ENCODE measurements at regions not wholly inside any gene's neighbourhood (a gene's known extent, or its start where the extent isn't known, plus 50 kb on each side); places are given as distances from the start of the nearest gene placed in this dataset.

DNA sequence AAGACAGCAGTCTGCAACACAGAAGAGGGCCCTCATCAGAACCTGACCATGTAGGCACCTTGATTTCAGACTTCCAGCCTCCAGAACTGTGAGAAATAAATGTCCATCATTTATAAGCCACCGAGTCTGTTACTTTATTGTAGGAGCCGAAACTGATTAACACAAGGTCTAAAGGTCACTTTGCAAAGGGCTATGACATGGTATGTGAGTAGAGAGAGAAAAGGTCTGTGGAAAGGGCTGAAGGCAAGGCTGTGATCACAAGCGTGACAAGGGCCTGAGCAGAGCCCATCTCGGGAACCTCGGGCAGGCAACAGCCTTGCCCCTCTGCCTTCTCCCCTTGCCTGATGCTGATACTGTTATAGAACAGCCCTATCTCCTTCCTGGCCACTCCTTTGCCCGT is 73.4 kb upstream of the TEAD1 start:
- intact Hi-C loops (cut with micrococcal nuclease; ENCODE audit: unreplicated experiment) (no loop called here), in situ Hi-C loops (cut with MboI) (no loop called here)
- no peak overlapping the region for H3K27ac ChIP-seq (ENCODE audit: control insufficient read depth, insufficient read depth)
- 0% methylated on average over 6 of the region's 6 CpGs for WGBS (ENCODE audit: insufficient coverage, insufficient replicate concordance, low lambda C conversion rate, missing lambda C conversion rate)
- ChIA-PET POLR2A (no interaction called here), SMC1A (ENCODE audit: uncharacterized antibody, unreplicated experiment) (interaction anchor here (0.9 kb wide), 1 partner anchor 289 kb away, joined by 3 read pairs; no protein-coding TSS in a partner anchor), CTCF (interaction anchor here (0.9 to 5.3 kb wide), 6 partner anchors 10 to 298 kb away, joined by 3 to 86 read pairs (median 6); no protein-coding TSS in a partner anchor), RAD21 (ENCODE audit: unreplicated experiment) (interaction anchor here (2.5 kb wide), 1 partner anchor 288 kb away, joined by 20 read pairs; no protein-coding TSS in a partner anchor)
- no peak overlapping the region for H3K4me3 ChIP-seq
- ATAC-seq: no peak
- no peak overlapping the region for H3K4me2 ChIP-seq (ENCODE audit: control insufficient read depth, insufficient read depth)
- no peaks in the 10 kb centered on the region for H3K4me1 ChIP-seq (ENCODE audit: control insufficient read depth, insufficient read depth, low read length)
- H3K79me2 ChIP-seq (ENCODE audit: control insufficient read depth, insufficient read depth, low read length): no peaks in the 10 kb centered on the region
- no peaks in the 10 kb centered on the region for H3K36me3 ChIP-seq (ENCODE audit: control insufficient read depth in 2 of 2, insufficient read depth in 2 of 2, low read length in 1 of 2)
- TF ChIP-seq CREB1 (IDR thresholded peaks at IDR 0.05; ENCODE audit: low read depth) (no peak), ETV6 (conservative IDR thresholded peaks at IDR 0.05 in 1 of 2, IDR thresholded peaks at IDR 0.05 in 1 of 2; ENCODE audit: borderline replicate concordance in 1 of 2, low read depth in 1 of 2) (no peak), CEBPB (IDR thresholded peaks at IDR 0.05; ENCODE audit: borderline replicate concordance in 1 of 2, low read depth in 2 of 2, low read length in 2 of 2) (no peak), TCF3 (IDR thresholded peaks at IDR 0.05; ENCODE audit: borderline replicate concordance, insufficient read depth, low read depth, low read length) (no peak), MTA2 (IDR thresholded peaks at IDR 0.05; ENCODE audit: low read depth) (no peak), CREM (IDR thresholded peaks at IDR 0.05; ENCODE audit: low read depth) (no peak), ZNF384 (IDR thresholded peaks at IDR 0.05; ENCODE audit: borderline replicate concordance, low read depth, low read length) (no peak), SUZ12 (IDR thresholded peaks at IDR 0.05; ENCODE audit: unreplicated experiment) (no peak), CEBPZ (IDR thresholded peaks at IDR 0.05; ENCODE audit: low read depth, low read length) (no peak), STAT1 (conservative IDR thresholded peaks at IDR 0.05) (no peak)
- TF ChIP-seq, protein P1, sequence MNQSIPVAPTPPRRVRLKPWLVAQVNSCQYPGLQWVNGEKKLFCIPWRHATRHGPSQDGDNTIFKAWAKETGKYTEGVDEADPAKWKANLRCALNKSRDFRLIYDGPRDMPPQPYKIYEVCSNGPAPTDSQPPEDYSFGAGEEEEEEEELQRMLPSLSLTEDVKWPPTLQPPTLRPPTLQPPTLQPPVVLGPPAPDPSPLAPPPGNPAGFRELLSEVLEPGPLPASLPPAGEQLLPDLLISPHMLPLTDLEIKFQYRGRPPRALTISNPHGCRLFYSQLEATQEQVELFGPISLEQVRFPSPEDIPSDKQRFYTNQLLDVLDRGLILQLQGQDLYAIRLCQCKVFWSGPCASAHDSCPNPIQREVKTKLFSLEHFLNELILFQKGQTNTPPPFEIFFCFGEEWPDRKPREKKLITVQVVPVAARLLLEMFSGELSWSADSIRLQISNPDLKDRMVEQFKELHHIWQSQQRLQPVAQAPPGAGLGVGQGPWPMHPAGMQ (IDR thresholded peaks at IDR 0.05; ENCODE audit: borderline replicate concordance): no peak
- H4K20me1 ChIP-seq (ENCODE audit: control insufficient read depth, insufficient read depth): no peaks in the 10 kb centered on the region
- no peak for FAIRE-seq
- no peak for DNase-seq (ENCODE audit: low read depth, low spot score)
- H2AFZ ChIP-seq (ENCODE audit: control insufficient read depth, low read depth, low read length): no peak overlapping the region
- no TSS peak for BruUV-seq (replicated peaks)
- H3K9ac ChIP-seq (ENCODE audit: control insufficient read depth, insufficient read depth, low read length): no peak overlapping the region
- no peaks in the 10 kb centered on the region for H3K27me3 ChIP-seq (replicated peaks in 1 of 2; ENCODE audit: control insufficient read depth in 2 of 2, insufficient read depth in 2 of 2, low read length in 1 of 2)
- H3K9me3 ChIP-seq (replicated peaks; ENCODE audit: control insufficient read depth, insufficient read depth, low read length): no peaks in the 10 kb centered on the region
